CD4-positive, alpha-beta T cell (primary cell): ENCODE measurements at regions not wholly inside any gene's neighbourhood (a gene's known extent, or its start where the extent isn't known, plus 50 kb on each side); places are given as distances from the start of the nearest gene placed in this dataset.

Experiments
- ATAC-seq: fragments of 200-7000 bp; cut with Tn5 transposase; one replicate; pipeline ENCODE4 v1.10.0; 2022; ENCODE audit warnings: mild to moderate bottlenecking; ENCODE audit not compliant: poor library complexity
- CTCF ChIA-PET: fragments of 350-600 bp; sonication (Branson Sonifier 250); formaldehyde crosslinking; loops from one replicate; lab custom pipeline; 2021; ENCODE audit warnings: antibody characterized with exemption, inconsistent platforms; lab: Charles Lee
- POLR2A ChIA-PET: fragments of 350-600 bp; sonication (Branson Sonifier 250); formaldehyde crosslinking; loops from one replicate; lab custom pipeline; 2021; ENCODE audit warnings: antibody characterized with exemption, inconsistent platforms; lab: Charles Lee
- DNase-seq, 14 experiments: peaks; one replicate each; pipeline ENCODE4 v3.0.0-alpha.2; 2013 to 2020; ENCODE audit warnings: mixed read lengths in 2 of 14
- H3K27ac ChIP-seq, 2 donors: one replicate each; pipeline versions ENCODE4 v1.5.1 to v1.7.0; 2013; ENCODE audit warnings: low read length in 2 of 2, low read depth in 1 of 2, mild to moderate bottlenecking in 1 of 2
- H3K27me3 ChIP-seq, 2 experiments: 1 replicate in 1 of 2; 2 replicates in 1 of 2; pipeline versions ENCODE4 v1.6.1 to v1.7.0; 2013; ENCODE audit warnings: low read length in 2 of 2, control low read depth in 1 of 2, mild to moderate bottlenecking in 1 of 2, moderate library complexity in 1 of 2; ENCODE audit not compliant: insufficient read depth in 2 of 2, control insufficient read depth in 1 of 2
- H3K36me3 ChIP-seq: one replicate; pipeline ENCODE4 v1.6.1; 2013; ENCODE audit warnings: low read length, control low read depth; ENCODE audit not compliant: insufficient read depth
- H3K4me1 ChIP-seq: one replicate; pipeline ENCODE4 v1.6.1; 2013; ENCODE audit warnings: low read length, control low read depth; ENCODE audit not compliant: insufficient read depth
- H3K4me3 ChIP-seq: one replicate; pipeline ENCODE4 v1.5.1; 2013; ENCODE audit warnings: mild to moderate bottlenecking, low read length, moderate library complexity
- H3K9me3 ChIP-seq, 2 experiments: 1 replicate in 1 of 2; 2 replicates in 1 of 2; pipeline versions ENCODE4 v1.6.1 to v1.7.0; 2013; ENCODE audit warnings: low read length in 2 of 2, mild to moderate bottlenecking in 2 of 2, control low read depth in 1 of 2, moderate library complexity in 1 of 2; ENCODE audit not compliant: control insufficient read depth in 1 of 2, insufficient read depth in 1 of 2
- H3K27ac Mint-ChIP-seq: one replicate; pipeline ENCODE4 v1.8.0; 2020; ENCODE audit warnings: mixed read lengths
- H3K27me3 Mint-ChIP-seq: one replicate; pipeline ENCODE4 v1.8.0; 2021; ENCODE audit warnings: mixed read lengths
- H3K36me3 Mint-ChIP-seq: one replicate; pipeline ENCODE4 v1.8.0; 2021; ENCODE audit warnings: low read depth, mixed read lengths
- H3K4me1 Mint-ChIP-seq: one replicate; pipeline ENCODE4 v1.8.0; 2021; ENCODE audit warnings: low read depth, mixed read lengths
- H3K4me3 Mint-ChIP-seq: one replicate; pipeline ENCODE4 v1.8.0; 2020; ENCODE audit warnings: mild to moderate bottlenecking, mixed read lengths
- H3K9me3 Mint-ChIP-seq: one replicate; pipeline ENCODE4 v1.8.0; 2020; ENCODE audit warnings: mixed read lengths
- CTCF ChIP-seq: fragments of 200-600 bp; IDR thresholded peaks from one replicate; pipeline ENCODE4 v1.8.0; 2022; ENCODE audit warnings: antibody characterized with exemption, mild to moderate bottlenecking
- intact Hi-C, 2 experiments: fragments of 100-400 bp; cut with DNase I in 1 of 2; cut with micrococcal nuclease in 1 of 2; formaldehyde crosslinking; loops; one replicate each; pipeline versions ENCODE4 v1.15.1 to v1.9.0; 2023 to 2025; cut with DNase I, micrococcal nuclease

- Histone ChIP-seq H3K4me1 (no peaks in the 10 kb centered on the region), H3K9me3 (no peaks in the 10 kb centered on the region), H3K27me3 (no peaks in the 10 kb centered on the region), H3K27ac (no peak overlapping the region), H3K4me3 (no peak overlapping the region), H3K36me3 (no peaks in the 10 kb centered on the region)
- POLR2A ChIA-PET = no interaction called here
- ATAC-seq (no peak), DNase-seq (no peak)
- Mint-ChIP-seq H3K36me3 (no peaks in the 10 kb centered on the region), H3K4me1 (no peaks in the 10 kb centered on the region), H3K4me3 (no peak overlapping the region), H3K9me3 (no peaks in the 10 kb centered on the region), H3K27me3 (no peaks in the 10 kb centered on the region), H3K27ac (no peak overlapping the region)
- CTCF ChIA-PET = no interaction called here
- intact Hi-C loops = no loop called here
- TF ChIP-seq CTCF = no peak
Observed at GRCh38 chr2:37873749-37874330, 51.2 kb upstream of the RMDN2 start.

- no peaks in the 10 kb centered on the region for H3K4me1 Mint-ChIP-seq
- H3K36me3 Mint-ChIP-seq = no peaks in the 10 kb centered on the region
- H3K4me3 ChIP-seq = no peak overlapping the region
- POLR2A ChIA-PET = no interaction called here
- intact Hi-C loops = no loop called here
- no peak overlapping the region for H3K27ac ChIP-seq
- CTCF ChIA-PET = no interaction called here
- DNase-seq (no peak), ATAC-seq (no peak)
- H3K36me3 ChIP-seq = no peaks in the 10 kb centered on the region
- no peak overlapping the region for H3K4me3 Mint-ChIP-seq
- no peaks in the 10 kb centered on the region for H3K9me3 Mint-ChIP-seq
- no peaks in the 10 kb centered on the region for H3K4me1 ChIP-seq
- no peaks in the 10 kb centered on the region for H3K27me3 ChIP-seq
- H3K9me3 ChIP-seq = no peaks in the 10 kb centered on the region
- H3K27ac Mint-ChIP-seq = no peak overlapping the region
- peaks cover under 1% of the 10 kb centered on the region for H3K27me3 Mint-ChIP-seq
- TF ChIP-seq CTCF = no peak
Observed at GRCh38 chr2:37874470-37874869, 50.6 kb upstream of the RMDN2 start.
